ENCODE measurements at regions not wholly inside any gene's neighbourhood (a gene's known extent, or its start where the extent isn't known, plus 50 kb on each side); places are given as distances from the start of the nearest gene placed in this dataset.

- Histone ChIP-seq H3K23ac (ENCODE audit: low read depth, low read length) (no peak overlapping the region), H3K9me1 (ENCODE audit: insufficient read depth, low read length) (no peaks in the 10 kb centered on the region), H2AK9ac (replicated peaks; ENCODE audit: low read depth, low read length, poor library complexity) (no peak overlapping the region), H3K4me2 (ENCODE audit: low read depth, low read length) (no peak overlapping the region), H4K20me1 (ENCODE audit: insufficient read depth, low read length) (no peaks in the 10 kb centered on the region), H3K14ac (replicated peaks; ENCODE audit: low read depth, low read length) (no peak overlapping the region), H3K9me3 (ENCODE audit: control insufficient read depth, insufficient read depth, low read length) (peaks cover 2% of the 10 kb centered on the region; the same call in 1 of the 2 replicates), H3K56ac (ENCODE audit: extremely low read depth, insufficient read depth, low read length) (no peak overlapping the region), H3K18ac (ENCODE audit: low read depth, low read length) (no peak overlapping the region), H2AK5ac (ENCODE audit: low read depth, low read length) (no peak overlapping the region), H2BK15ac (ENCODE audit: low read depth, low read length) (no peak overlapping the region), H4K5ac (ENCODE audit: low read depth, low read length) (no peak overlapping the region), H3K9ac (ENCODE audit: low read depth, low read length) (no peak overlapping the region), H3K36me3 (ENCODE audit: control insufficient read depth, insufficient read depth, low read length) (no peaks in the 10 kb centered on the region), H4K91ac (ENCODE audit: insufficient read depth, low read depth, low read length) (no peak overlapping the region), H3K27me3 (ENCODE audit: control insufficient read depth, insufficient read depth, low read length) (no peaks in the 10 kb centered on the region), H3K79me1 (ENCODE audit: low read depth in 1 of 2, low read length in 2 of 2) (no peaks in the 10 kb centered on the region), H2BK120ac (ENCODE audit: low read depth, low read length) (no peak overlapping the region), H3K4ac (ENCODE audit: low read depth, low read length) (no peak overlapping the region), H2BK20ac (ENCODE audit: low read depth, low read length) (no peak overlapping the region), H3K4me1 (ENCODE audit: control insufficient read depth, insufficient read depth, low read length) (no peaks in the 10 kb centered on the region), H2AFZ (replicated peaks; ENCODE audit: low read length, poor library complexity) (no peak overlapping the region), H2BK5ac (ENCODE audit: low read depth, low read length, poor library complexity, severe bottlenecking) (no peak overlapping the region), H3K27ac (ENCODE audit: insufficient read depth, low read length) (no peak overlapping the region), H3K4me3 (ENCODE audit: insufficient read depth, low read depth, low read length) (no peak overlapping the region), H4K8ac (ENCODE audit: low read depth in 2 of 2, low read length in 2 of 2) (no peak overlapping the region)
- no peak for DNase-seq
- ATAC-seq (ENCODE audit: low read depth), result no peak
- dilution Hi-C loops (cut with HindIII; ENCODE audit: low sequenced_read_pairs, unreplicated experiment), result no loop called here
- POLR2A ChIA-PET (ENCODE audit: unreplicated experiment), result no interaction called here
- no TSS peak for BruUV-seq (replicated peaks)
- intact Hi-C loops (cut with micrococcal nuclease), result no loop called here
- CTCF ChIA-PET, result no interaction called here
- in situ Hi-C loops (cut with MboI; ENCODE audit: low sequenced_read_pairs), result no loop called here
- TF ChIP-seq NFE2L2 (IDR thresholded peaks at IDR 0.05; ENCODE audit: low read depth, low read length) (no peak), ELK1 (IDR thresholded peaks at IDR 0.05; ENCODE audit: borderline replicate concordance, low read depth, low read length) (no peak), CTCF (conservative IDR thresholded peaks at IDR 0.05; ENCODE audit: low read depth, low read length) (no peak), MAFK (IDR thresholded peaks at IDR 0.05; ENCODE audit: low read depth, low read length) (no peak), BHLHE40 (IDR thresholded peaks at IDR 0.05; ENCODE audit: low read depth, low read length) (no peak), SMC3 (IDR thresholded peaks at IDR 0.05; ENCODE audit: low read depth, low read length) (no peak), RFX5 (IDR thresholded peaks at IDR 0.05; ENCODE audit: low read depth, low read length) (no peak), MAZ (IDR thresholded peaks at IDR 0.05; ENCODE audit: borderline replicate concordance, low read depth, low read length) (no peak), CEBPB (IDR thresholded peaks at IDR 0.05; ENCODE audit: low read depth, low read length) (no peak), RCOR1 (IDR thresholded peaks at IDR 0.05; ENCODE audit: insufficient replicate concordance, low read length) (no peak), POLR2A (IDR thresholded peaks at IDR 0.05; ENCODE audit: low read depth, low read length) (no peak), MXI1 (IDR thresholded peaks at IDR 0.05; ENCODE audit: borderline replicate concordance, low read depth, low read length) (no peak), CHD1 (IDR thresholded peaks at IDR 0.05; ENCODE audit: low read depth, low read length) (no peak), RAD21 (IDR thresholded peaks at IDR 0.05; ENCODE audit: low read length) (no peak), FOS (IDR thresholded peaks at IDR 0.05; ENCODE audit: low read depth, low read length) (no peak), USF2 (IDR thresholded peaks at IDR 0.05; ENCODE audit: low read depth, low read length) (no peak)
- WGBS, 2 experiments (ENCODE audit: extremely low coverage in 2 of 2, insufficient read length in 1 of 2), result 19% methylated on average over 3 of the region's 6 CpGs; no CpG with 5 or more reads in 1 of the 2 experiments
Measured at GRCh38 chr7:56222866-56223265, 106.6 kb upstream of the NUPR2 start.
